H1 (cell line): ENCODE measurements at regions not wholly inside any gene's neighbourhood (a gene's known extent, or its start where the extent isn't known, plus 50 kb on each side); places are given as distances from the start of the nearest gene placed in this dataset.

ENCODE experiments used
- CTCF ChIA-PET: fragments of 300-600 bp; sonication (Branson Sonifier 250); formaldehyde crosslinking; loops from one replicate; lab custom pipeline; 2021; ENCODE audit not compliant: partially characterized antibody; lab: Charles Lee
- POLR2A ChIA-PET: fragments of 300-600 bp; sonication (Branson Sonifier 250); formaldehyde crosslinking; loops from one replicate; lab custom pipeline; 2021; ENCODE audit warnings: inconsistent platforms; ENCODE audit not compliant: partially characterized antibody; lab: Charles Lee
- DNase-seq, 2 experiments: peaks; one replicate each; pipeline versions ENCODE4 v3.0.0 to v3.0.0-alpha.2; 2010 to 2022; ENCODE audit warnings: low spot score in 2 of 2, low read depth in 1 of 2, mixed read lengths in 1 of 2
- FAIRE-seq: peaks from 2 replicates; lab custom pipeline; 2011; peaks lifted over from hg19 to GRCh38; lab: Jason Lieb, UNC
- H2AFZ ChIP-seq: 2 replicates; pipeline ENCODE4 v1.8.1; 2012; ENCODE audit warnings: low read length, inconsistent platforms
- H2AK5ac ChIP-seq: 2 replicates; pipeline ENCODE4 v1.6.1; 2013; ENCODE audit warnings: low read depth, low read length
- H2BK120ac ChIP-seq: replicated peaks from 2 replicates; pipeline ENCODE3; 2013; ENCODE audit warnings: low read depth, low read length, inconsistent platforms
- H2BK12ac ChIP-seq: 2 replicates; pipeline ENCODE4 v1.6.1; 2013; ENCODE audit warnings: low read depth, low read length
- H2BK15ac ChIP-seq: 2 replicates; pipeline ENCODE4 v1.6.1; 2013; ENCODE audit warnings: low read length
- H2BK20ac ChIP-seq: 2 replicates; pipeline ENCODE4 v1.6.1; 2013; ENCODE audit warnings: low read length
- H2BK5ac ChIP-seq: 2 replicates; pipeline ENCODE4 v1.6.1; 2013; ENCODE audit warnings: low read depth, low read length
- H3K14ac ChIP-seq: 2 replicates; pipeline ENCODE4 v1.6.1; 2013; ENCODE audit warnings: inconsistent platforms; ENCODE audit not compliant: insufficient read length
- H3K18ac ChIP-seq: 2 replicates; pipeline ENCODE4 v1.6.1; 2013; ENCODE audit warnings: low read length; ENCODE audit errors: extremely low read depth
- H3K23ac ChIP-seq: 2 replicates; pipeline ENCODE4 v1.6.1; 2013; ENCODE audit warnings: inconsistent platforms; ENCODE audit not compliant: insufficient read length
- H3K23me2 ChIP-seq: 2 replicates; pipeline ENCODE4 v1.6.1; 2013; ENCODE audit warnings: low read depth, low read length
- H3K27ac ChIP-seq: 2 replicates; pipeline ENCODE4 v1.6.1; 2011; ENCODE audit warnings: low read depth, low read length, inconsistent platforms
- H3K27me3 ChIP-seq, 4 experiments: replicated peaks in 1 of 4; 1 replicate in 1 of 4; 2 replicates in 3 of 4; pipeline versions ENCODE4 v1.6.1 to v1.8.1; 2011 to 2013; ENCODE audit warnings: low read length in 3 of 4, mild to moderate bottlenecking in 3 of 4, inconsistent platforms in 2 of 4, mixed read lengths in 2 of 4, moderate library complexity in 1 of 4; ENCODE audit not compliant: control insufficient read depth in 3 of 4, insufficient read depth in 3 of 4; ENCODE audit errors: extremely low read depth in 1 of 4
- H3K36me3 ChIP-seq, 4 experiments: 2 replicates each; pipeline versions ENCODE4 v1.6.1 to v1.8.1; 2011 to 2013; ENCODE audit warnings: mild to moderate bottlenecking in 4 of 4, low read length in 3 of 4, moderate library complexity in 2 of 4, control low read depth in 1 of 4, inconsistent platforms in 1 of 4; ENCODE audit not compliant: insufficient read depth in 4 of 4, control insufficient read depth in 2 of 4
- H3K4ac ChIP-seq: replicated peaks from 2 replicates; pipeline ENCODE3; 2013; ENCODE audit warnings: low read length, low read depth, mixed read lengths, inconsistent platforms; ENCODE audit not compliant: insufficient read length
- H3K4me1 ChIP-seq, 4 experiments: replicated peaks in 1 of 4; 1 replicate in 1 of 4; 2 replicates in 3 of 4; pipeline versions ENCODE4 v1.6.1 to v1.8.1; 2011 to 2013; ENCODE audit warnings: low read length in 3 of 4, inconsistent platforms in 2 of 4, mixed read lengths in 1 of 4; ENCODE audit not compliant: insufficient read depth in 4 of 4, control insufficient read depth in 3 of 4
- H3K4me2 ChIP-seq, 2 experiments: 2 replicates each; pipeline versions ENCODE4 v1.6.1 to v1.8.1; 2011 to 2013; ENCODE audit warnings: low read depth in 2 of 2, low read length in 2 of 2, control low read depth in 1 of 2, inconsistent platforms in 1 of 2, mild to moderate bottlenecking in 1 of 2; ENCODE audit not compliant: insufficient read depth in 1 of 2
- H3K4me3 ChIP-seq, 4 experiments: fragments of 200-600, 300-600 bp in 1 of 4; sonication (generic), shearing (Covaris generic), sonication (Bioruptor Twin) in 1 of 4; 2 replicates each; pipeline versions ENCODE4 v1.5.1 to v1.8.1; 2011 to 2016; ENCODE audit warnings: low read length in 4 of 4, low read depth in 3 of 4, control low read depth in 2 of 4, inconsistent platforms in 2 of 4, mild to moderate bottlenecking in 2 of 4, mixed read lengths in 1 of 4, moderate library complexity in 1 of 4; ENCODE audit not compliant: insufficient read depth in 2 of 4; ENCODE audit errors: extremely low read depth in 1 of 4
- H3K56ac ChIP-seq: replicated peaks from 2 replicates; pipeline ENCODE3; 2013; ENCODE audit warnings: low read depth, mild to moderate bottlenecking, mixed read lengths, low read length, inconsistent platforms; ENCODE audit not compliant: insufficient read length
- H3K79me1 ChIP-seq: 2 replicates; pipeline ENCODE4 v1.6.1; 2013; ENCODE audit warnings: low read depth, low read length, control low read depth
- H3K79me2 ChIP-seq, 2 experiments: 2 replicates each; pipeline versions ENCODE4 v1.6.1 to v1.8.1; 2012 to 2013; ENCODE audit warnings: low read length in 2 of 2, mild to moderate bottlenecking in 2 of 2, inconsistent platforms in 1 of 2; ENCODE audit not compliant: insufficient read depth in 2 of 2, control insufficient read depth in 1 of 2
- H3K9ac ChIP-seq, 4 experiments: replicated peaks in 1 of 4; 1 replicate in 1 of 4; 2 replicates in 3 of 4; pipeline versions ENCODE4 v1.6.1 to v1.8.1; 2011 to 2013; ENCODE audit warnings: low read depth in 3 of 4, low read length in 3 of 4, control low read depth in 2 of 4, mild to moderate bottlenecking in 2 of 4, moderate library complexity in 2 of 4, inconsistent platforms in 1 of 4; ENCODE audit errors: extremely low read depth in 1 of 4
- H3K9me3 ChIP-seq, 2 experiments: 2 replicates each; pipeline versions ENCODE4 v1.6.1 to v1.8.1; 2012 to 2013; ENCODE audit warnings: mild to moderate bottlenecking in 2 of 2, moderate library complexity in 2 of 2, control low read depth in 1 of 2, inconsistent platforms in 1 of 2, low read depth in 1 of 2, low read length in 1 of 2, mixed read lengths in 1 of 2; ENCODE audit not compliant: insufficient read depth in 2 of 2
- H4K20me1 ChIP-seq, 2 experiments: replicated peaks in 1 of 2; 2 replicates each; pipeline versions ENCODE3 to v1.8.1; 2011 to 2013; ENCODE audit warnings: inconsistent platforms in 2 of 2, low read length in 2 of 2, mild to moderate bottlenecking in 1 of 2; ENCODE audit not compliant: insufficient read depth in 2 of 2, control insufficient read depth in 1 of 2
- H4K5ac ChIP-seq: 2 replicates; pipeline ENCODE4 v1.6.1; 2013; ENCODE audit warnings: low read length, low read depth, mixed read lengths, inconsistent platforms; ENCODE audit not compliant: insufficient read length
- H4K8ac ChIP-seq: 2 replicates; pipeline ENCODE4 v1.8.0; 2013; ENCODE audit warnings: mild to moderate bottlenecking, moderate library complexity, low read length, inconsistent platforms; ENCODE audit not compliant: insufficient read depth; ENCODE audit errors: extremely low read depth
- H4K91ac ChIP-seq: replicated peaks from 2 replicates; pipeline ENCODE3; 2013; ENCODE audit warnings: low read length, mixed read lengths, inconsistent platforms; ENCODE audit not compliant: insufficient read length
- BCL11A ChIP-seq, 2 experiments: IDR thresholded peaks; one replicate each; pipeline ENCODE4 v1.6.1; 2011; ENCODE audit warnings: low read depth in 2 of 2, low read length in 2 of 2, mild to moderate bottlenecking in 2 of 2
- BRCA1 ChIP-seq: IDR thresholded peaks from 2 replicates; pipeline ENCODE4 v1.6.1; 2012; ENCODE audit warnings: low read depth, low read length, improper control_type of control experiment
- CEBPB ChIP-seq: IDR thresholded peaks from 2 replicates; pipeline ENCODE4 v1.6.1; 2012; ENCODE audit warnings: low read depth, low read length
- CHD2 ChIP-seq: IDR thresholded peaks from 2 replicates; pipeline ENCODE4 v1.6.1; 2012; ENCODE audit warnings: low read length, improper control_type of control experiment
- CTBP2 ChIP-seq: IDR thresholded peaks from 2 replicates; pipeline ENCODE4 v1.7.0; 2011; ENCODE audit warnings: borderline replicate concordance, mild to moderate bottlenecking, moderate library complexity, mixed read lengths, low read length; ENCODE audit not compliant: insufficient read depth, insufficient read length
- EGR1 ChIP-seq: IDR thresholded peaks from 2 replicates; pipeline ENCODE4 v1.6.1; 2011; ENCODE audit warnings: low read depth, low read length, borderline replicate concordance
- HDAC2 ChIP-seq, 2 experiments: fragments of 300-600 bp in 1 of 2; sonication (generic) in 1 of 2; IDR thresholded peaks; 2 replicates each; pipeline ENCODE4 v1.6.1; 2011 to 2012; ENCODE audit warnings: low read depth in 2 of 2, low read length in 2 of 2, mild to moderate bottlenecking in 2 of 2, moderate library complexity in 2 of 2, borderline replicate concordance in 1 of 2, inconsistent platforms in 1 of 2
- JUN ChIP-seq: IDR thresholded peaks from 2 replicates; pipeline ENCODE4 v1.6.1; 2011; ENCODE audit warnings: low read depth, mild to moderate bottlenecking, improper control_type of control experiment, low read length
- JUND ChIP-seq: IDR thresholded peaks from 2 replicates; pipeline ENCODE4 v1.6.1; 2011; ENCODE audit warnings: mild to moderate bottlenecking, improper control_type of control experiment, low read length
- PHF8 ChIP-seq: fragments of 200-600 bp; sonication (generic); conservative IDR thresholded peaks from 2 replicates; pipeline ENCODE4 v1.7.1; 2012; ENCODE audit warnings: low read depth, mild to moderate bottlenecking, inconsistent platforms, low read length, moderate library complexity
- SIN3A ChIP-seq, 2 experiments: IDR thresholded peaks in 1 of 2; conservative IDR thresholded peaks in 1 of 2; 2 replicates each; pipeline ENCODE4 v1.6.1; 2011 to 2012; ENCODE audit warnings: low read length in 2 of 2, improper control_type of control experiment in 1 of 2, low read depth in 1 of 2, mild to moderate bottlenecking in 1 of 2
- SP2 ChIP-seq: IDR thresholded peaks from 2 replicates; pipeline ENCODE4 v1.6.1; 2012; ENCODE audit warnings: mild to moderate bottlenecking, low read length, inconsistent platforms
- SUZ12 ChIP-seq: fragments of 200-600 bp; sonication (generic); IDR thresholded peaks from 2 replicates; pipeline ENCODE4 v1.6.1; 2012; ENCODE audit warnings: mild to moderate bottlenecking, inconsistent platforms, low read length, moderate library complexity, mixed read lengths
- TAF1 ChIP-seq: IDR thresholded peaks from 2 replicates; pipeline ENCODE4 v1.6.1; 2011; ENCODE audit warnings: mild to moderate bottlenecking, low read depth, low read length
- WGBS, 2 experiments: shearing (Covaris generic) in 1 of 2; methylation state at CpG; one replicate each; pipeline versions ENCODE4 v1.1.6 to v1.1.7; 2013 to 2015; ENCODE audit warnings: low lambda C conversion rate in 2 of 2, mixed read lengths in 2 of 2, inconsistent platforms in 1 of 2, low coverage in 1 of 2, missing lambda C conversion rate in 1 of 2; ENCODE audit not compliant: insufficient replicate concordance in 2 of 2, insufficient coverage in 1 of 2, insufficient read length in 1 of 2; ENCODE audit errors: extremely low coverage in 1 of 2, missing lambda C conversion rate in 1 of 2; 5-methylcytosine and 5-hydroxymethylcytosine counted together

- no peak overlapping the region for H3K4ac ChIP-seq
- no peak overlapping the region for H2AK5ac ChIP-seq
- H3K9ac ChIP-seq: no peak overlapping the region
- H2BK15ac ChIP-seq: no peak overlapping the region
- H3K36me3 ChIP-seq: no peaks in the 10 kb centered on the region
- no peaks in the 10 kb centered on the region for H3K79me1 ChIP-seq
- peaks cover 0 to 3% of the 10 kb centered on the region in 2 experiments; a peak in 1 of 4 replicates for H3K9me3 ChIP-seq
- 0 out of 7 replicates have a peak, but pooled peaks cover 0 to 2% (median 0%) of the 10 kb centered on the region in 4 experiments for H3K4me1 ChIP-seq
- no peak overlapping the region for H2BK20ac ChIP-seq
- no peak overlapping the region for H2BK5ac ChIP-seq
- H2AFZ ChIP-seq: no peak overlapping the region
- H3K79me2 ChIP-seq: no peaks in the 10 kb centered on the region
- CTCF ChIA-PET: interaction anchor here (0.7 to 3.3 kb wide), 2 partner anchors 9 to 29 kb away, joined by 3 to 10 read pairs; no protein-coding TSS in a partner anchor
- no peak overlapping the region for H3K23ac ChIP-seq
- no peak overlapping the region for H3K4me2 ChIP-seq
- no peak overlapping the region for H4K5ac ChIP-seq
- no peaks in the 10 kb centered on the region for H3K27me3 ChIP-seq
- H3K14ac ChIP-seq: no peak overlapping the region
- 84% methylated on average over 5 of the region's 5 CpGs; no CpG with 5 or more reads in 1 of the 2 experiments for WGBS, 2 experiments
- no peaks in the 10 kb centered on the region for H4K20me1 ChIP-seq
- no peak overlapping the region for H4K91ac ChIP-seq
- POLR2A ChIA-PET: no interaction called here
- FAIRE-seq: no peak
- no peak overlapping the region for H3K27ac ChIP-seq
- no peak overlapping the region for H2BK120ac ChIP-seq
- no peak overlapping the region for H3K56ac ChIP-seq
- DNase-seq: no peak
- no peak overlapping the region for H2BK12ac ChIP-seq
- H3K18ac ChIP-seq: no peak overlapping the region
- no peak overlapping the region for H3K4me3 ChIP-seq
- no peak overlapping the region; the same call in 1 of the 2 replicates for H4K8ac ChIP-seq
- H3K23me2 ChIP-seq: no peaks in the 10 kb centered on the region; the same call in 1 of the 2 replicates
- no peak for TF ChIP-seq CEBPB
- TF ChIP-seq SIN3A (conservative IDR thresholded peaks at IDR 0.05 in 1 of 2, IDR thresholded peaks at IDR 0.05 in 1 of 2; ENCODE audit: low read depth in 1 of 2, low read length in 2 of 2): no peak
- no peak for TF ChIP-seq JUND
- TF ChIP-seq SP2: no peak
- no peak for TF ChIP-seq BRCA1
- TF ChIP-seq HDAC2 (IDR thresholded peaks at IDR 0.05; ENCODE audit: borderline replicate concordance in 1 of 2, low read depth in 2 of 2, low read length in 2 of 2): no peak
- no peak for TF ChIP-seq CHD2
- no peak for TF ChIP-seq SUZ12
- TF ChIP-seq CTBP2: no peak
- TF ChIP-seq EGR1: no peak
- no peak for TF ChIP-seq PHF8
- no peak for TF ChIP-seq TAF1
- no peak for TF ChIP-seq BCL11A (IDR thresholded peaks at IDR 0.05; ENCODE audit: low read depth in 2 of 2, low read length in 2 of 2)
- no peak for TF ChIP-seq JUN
These were observed 344.4 kb downstream of the TCERG1L start for GRCh38 chr10:130967161-130967560.
